ENCODE measurements at regions not wholly inside any gene's neighbourhood (a gene's known extent, or its start where the extent isn't known, plus 50 kb on each side); places are given as distances from the start of the nearest gene placed in this dataset.

- DNase-seq (ENCODE audit: low read depth in 1 of 2, low spot score in 1 of 2), result no peak
- H3K36me3 ChIP-seq, result no peaks in the 10 kb centered on the region
- H3K4me3 ChIP-seq, result no peak overlapping the region
- H3K9me3 ChIP-seq (ENCODE audit: low read depth), result no peaks in the 10 kb centered on the region
- H3K27ac ChIP-seq, result no peak overlapping the region
- H3K27me3 ChIP-seq, result peaks cover 8% of the 10 kb centered on the region
- TF ChIP-seq CTCF (IDR thresholded peaks at IDR 0.05; ENCODE audit: low read depth, low read length), result no peak
- H3K4me1 ChIP-seq (ENCODE audit: low read depth), result no peaks in the 10 kb centered on the region
These were observed 341.3 kb downstream of the MIAT start for GRCh38 chr22:26998716-26999115.

- no peaks in the 10 kb centered on the region for H3K27me3 ChIP-seq
- no peaks in the 10 kb centered on the region for H3K9me3 ChIP-seq (ENCODE audit: low read depth)
- no peak for DNase-seq (ENCODE audit: low read depth in 1 of 2, low spot score in 1 of 2)
- H3K27ac ChIP-seq, result no peak overlapping the region
- no peaks in the 10 kb centered on the region for H3K4me1 ChIP-seq (ENCODE audit: low read depth)
- TF ChIP-seq CTCF (IDR thresholded peaks at IDR 0.05; ENCODE audit: low read depth, low read length), result no peak
- no peak overlapping the region for H3K4me3 ChIP-seq
- no peaks in the 10 kb centered on the region for H3K36me3 ChIP-seq
These were observed 345.9 kb downstream of the MIAT start for GRCh38 chr22:27003297-27003696.

- Histone ChIP-seq H3K9me3 (ENCODE audit: low read depth) (no peaks in the 10 kb centered on the region), H3K4me3 (no peak overlapping the region), H3K36me3 (no peaks in the 10 kb centered on the region), H3K4me1 (ENCODE audit: low read depth) (no peaks in the 10 kb centered on the region), H3K27ac (no peak overlapping the region), H3K27me3 (no peaks in the 10 kb centered on the region)
- no peak for TF ChIP-seq CTCF (IDR thresholded peaks at IDR 0.05; ENCODE audit: low read depth, low read length)
- DNase-seq (ENCODE audit: low read depth in 1 of 2, low spot score in 1 of 2), result no peak
These were observed 347.0 kb downstream of the MIAT start for GRCh38 chr22:27004434-27004833.

- Histone ChIP-seq H3K36me3 (no peaks in the 10 kb centered on the region), H3K27me3 (peaks cover 3% of the 10 kb centered on the region), H3K4me1 (ENCODE audit: low read depth) (no peaks in the 10 kb centered on the region), H3K4me3 (no peak overlapping the region), H3K27ac (no peak overlapping the region), H3K9me3 (ENCODE audit: low read depth) (no peaks in the 10 kb centered on the region)
- TF ChIP-seq CTCF (IDR thresholded peaks at IDR 0.05; ENCODE audit: low read depth, low read length), result no peak
- DNase-seq (ENCODE audit: low read depth in 1 of 2, low spot score in 1 of 2), result no peak
These were observed 351.1 kb downstream of the MIAT start for GRCh38 chr22:27008454-27008853.

- H3K9me3 ChIP-seq (ENCODE audit: low read depth), result no peaks in the 10 kb centered on the region
- H3K4me1 ChIP-seq (ENCODE audit: low read depth), result no peaks in the 10 kb centered on the region
- no peak for DNase-seq (ENCODE audit: low read depth in 1 of 2, low spot score in 1 of 2)
- H3K4me3 ChIP-seq, result no peak overlapping the region
- no peak for TF ChIP-seq CTCF (IDR thresholded peaks at IDR 0.05; ENCODE audit: low read depth, low read length)
- H3K36me3 ChIP-seq, result no peaks in the 10 kb centered on the region
- peaks cover 6% of the 10 kb centered on the region for H3K27me3 ChIP-seq
- H3K27ac ChIP-seq, result no peak overlapping the region
These were observed 353.7 kb downstream of the MIAT start for GRCh38 chr22:27011133-27011532.

- H3K36me3 ChIP-seq, result no peaks in the 10 kb centered on the region
- no peaks in the 10 kb centered on the region for H3K4me1 ChIP-seq (ENCODE audit: low read depth)
- no peak overlapping the region for H3K4me3 ChIP-seq
- TF ChIP-seq CTCF (IDR thresholded peaks at IDR 0.05; ENCODE audit: low read depth, low read length), result no peak
- DNase-seq (ENCODE audit: low read depth in 1 of 2, low spot score in 1 of 2), result no peak
- no peak overlapping the region for H3K27ac ChIP-seq
- no peaks in the 10 kb centered on the region for H3K9me3 ChIP-seq (ENCODE audit: low read depth)
- H3K27me3 ChIP-seq, result peaks cover 8% of the 10 kb centered on the region
These were observed 354.3 kb downstream of the MIAT start for GRCh38 chr22:27011717-27012116.

Data from cardiac muscle cell (in vitro differentiated cells and primary cell).